NCI-H187 (cell line): ENCODE measurements at regions not wholly inside any gene's neighbourhood (a gene's known extent, or its start where the extent isn't known, plus 50 kb on each side); places are given as distances from the start of the nearest gene placed in this dataset.

ENCODE experiments used
- DNase-seq, 2 experiments: peaks; one replicate each; lab custom pipeline; 2025; lab: John Stamatoyannopoulos, UW

DNA sequence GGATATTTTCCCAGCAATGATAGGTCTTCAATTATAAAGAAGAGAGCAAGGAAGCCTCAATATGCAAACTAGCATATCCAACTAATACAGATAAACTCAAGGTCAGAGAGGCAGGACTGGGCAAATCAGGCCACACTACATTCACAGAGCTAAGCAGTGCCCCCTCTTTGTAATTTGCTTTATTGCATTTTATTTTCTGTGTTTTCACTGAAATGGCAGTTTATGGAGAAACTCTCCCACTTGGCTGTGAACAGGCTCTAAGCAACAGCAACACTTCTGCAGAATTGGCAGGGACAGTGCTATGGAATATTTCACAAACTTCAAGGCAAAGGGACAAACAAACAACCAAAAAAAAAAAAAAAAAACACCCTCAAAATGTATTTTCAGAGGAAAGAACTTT, 93.4 kb upstream of the SOD1 start:
- DNase-seq, result no peak

DNA sequence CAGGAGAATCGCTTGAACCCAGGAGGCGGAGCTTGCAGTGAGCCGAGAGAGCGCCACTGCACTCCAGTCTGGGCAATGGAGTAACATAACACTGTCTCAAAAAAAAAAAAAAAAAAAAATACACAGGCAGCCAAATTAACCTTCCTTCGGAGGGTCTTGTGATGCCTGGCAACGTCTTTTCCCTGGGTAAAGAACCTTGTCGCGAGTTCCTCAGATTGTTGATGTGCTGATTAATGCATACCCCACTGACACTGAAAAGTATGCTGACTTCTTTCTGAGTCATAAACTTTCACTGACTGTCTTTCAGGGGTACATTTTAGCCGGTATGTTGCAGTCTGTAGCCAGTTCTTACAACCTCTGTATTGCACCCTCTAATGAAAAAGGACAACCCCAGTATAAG, 95.1 kb upstream of the SOD1 start:
- DNase-seq, result no peak

DNA sequence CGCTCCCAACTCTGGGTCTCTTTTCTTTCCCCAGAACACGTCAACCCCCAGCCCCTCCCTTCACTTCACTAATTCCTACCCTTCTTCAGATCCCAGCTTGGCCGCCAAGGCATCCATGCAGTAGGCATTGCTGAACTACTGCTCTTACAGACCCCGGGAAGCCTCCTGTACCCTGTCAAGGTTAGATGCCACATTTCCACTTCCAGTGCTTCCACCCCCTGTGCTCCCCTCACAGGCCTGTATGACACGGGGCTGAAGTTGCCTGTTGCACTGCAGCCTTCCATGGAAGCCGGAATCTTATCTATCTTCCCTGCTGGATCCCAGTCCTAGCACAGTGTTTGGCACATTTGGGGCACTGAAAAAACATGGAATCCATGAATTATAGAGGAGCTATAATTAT, 99.0 kb upstream of the SOD1 start:
- no peak for DNase-seq

DNA sequence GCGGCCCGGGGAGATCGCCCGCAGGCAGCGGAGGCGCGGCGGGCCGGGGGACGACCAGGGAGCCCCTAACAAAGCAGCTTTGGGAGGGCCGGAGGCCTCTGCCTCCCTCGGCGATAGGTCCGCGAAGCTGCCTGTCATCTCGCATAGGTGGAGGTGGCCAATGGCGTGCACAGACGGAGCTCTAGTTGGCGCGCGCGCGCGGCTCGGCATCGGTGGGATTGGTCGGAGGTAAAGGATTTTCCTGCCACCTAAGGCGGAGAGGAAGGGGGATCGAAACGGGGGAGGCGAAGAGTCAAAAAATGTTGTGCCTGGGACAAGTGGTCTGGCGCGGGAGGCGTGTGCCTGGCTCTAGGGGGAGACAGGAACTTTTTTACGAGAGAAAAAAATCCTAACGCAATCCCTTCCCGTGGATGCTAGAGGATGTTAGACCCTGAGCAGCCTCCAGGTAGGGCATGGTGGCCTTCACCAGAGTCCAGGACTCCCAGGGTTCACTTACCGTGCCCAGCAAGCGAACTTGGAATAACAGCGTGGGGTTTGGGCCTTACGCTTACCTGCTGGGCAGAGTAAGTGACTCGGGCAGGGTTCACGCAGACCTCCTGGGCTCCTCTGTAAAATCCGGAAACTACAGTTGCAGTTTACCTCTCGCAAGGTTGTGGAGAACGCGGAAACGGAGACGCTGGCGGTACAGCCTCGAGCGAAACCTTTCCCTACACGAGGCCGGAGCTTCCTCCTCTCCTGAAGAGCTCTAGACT, 99.9 kb upstream of the SOD1 start:
- DNase-seq, result peak; percentile 96 to 98

DNA sequence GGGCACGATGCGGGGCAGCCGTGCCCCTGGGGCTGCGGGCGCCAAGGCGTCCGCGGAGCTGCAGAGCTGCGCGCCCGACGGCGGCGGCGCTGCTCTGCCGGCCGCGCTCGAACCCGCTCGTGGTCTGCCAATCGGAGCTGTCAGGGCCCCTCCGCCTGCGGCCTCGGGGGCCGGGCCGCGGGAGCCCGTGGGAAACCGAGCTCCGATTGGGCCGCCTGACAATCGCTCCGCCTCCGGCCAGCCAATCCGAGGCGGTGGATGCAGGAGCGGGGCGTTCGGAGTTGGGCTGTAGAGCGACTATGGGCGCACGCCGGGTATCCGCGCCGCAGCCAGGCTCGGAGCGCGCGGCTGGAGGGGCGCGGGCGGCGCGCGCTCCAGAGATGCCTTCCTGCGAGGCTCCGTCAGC, 100.5 kb upstream of the SOD1 start:
- DNase-seq, result peak; percentile 96

DNA sequence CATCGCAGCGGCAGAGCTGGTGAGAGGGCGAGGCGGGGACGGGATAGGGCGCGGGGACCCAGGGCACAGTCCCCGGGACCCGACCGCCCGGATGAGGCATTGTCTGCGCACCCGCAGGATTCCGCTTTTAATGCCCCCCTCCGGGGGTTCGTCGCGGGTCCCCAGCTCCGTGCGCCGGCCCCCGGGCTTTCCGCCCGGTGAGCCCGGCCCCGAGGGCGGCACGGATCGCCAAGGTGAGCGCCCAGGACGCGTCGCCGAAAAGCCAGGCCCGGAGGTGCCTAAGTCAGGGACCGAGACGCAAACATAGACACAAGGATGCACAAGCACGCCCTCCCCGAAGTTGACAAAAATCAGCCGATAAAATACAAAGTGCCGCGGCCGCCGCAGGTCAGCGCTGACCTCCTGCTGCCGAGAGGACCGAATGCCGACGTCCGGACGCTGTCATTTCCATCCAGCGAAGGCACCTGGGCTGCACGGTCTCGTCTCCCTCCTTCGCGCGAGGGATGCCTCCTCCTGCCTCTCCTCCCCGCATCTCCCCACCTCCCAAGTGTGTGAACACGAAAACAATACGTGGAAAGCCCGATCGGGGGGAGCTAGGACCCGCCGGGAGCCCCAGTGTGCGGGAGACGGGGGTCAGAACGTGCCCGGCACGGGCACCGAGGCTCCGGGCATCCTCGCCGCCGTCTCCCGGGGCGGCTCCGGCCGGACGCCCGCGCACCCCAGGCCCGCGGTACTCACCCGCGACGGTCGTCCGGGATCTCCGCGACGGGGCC, 101.1 kb upstream of the SOD1 start:
- peak; percentile 43 to 44 for DNase-seq

DNA sequence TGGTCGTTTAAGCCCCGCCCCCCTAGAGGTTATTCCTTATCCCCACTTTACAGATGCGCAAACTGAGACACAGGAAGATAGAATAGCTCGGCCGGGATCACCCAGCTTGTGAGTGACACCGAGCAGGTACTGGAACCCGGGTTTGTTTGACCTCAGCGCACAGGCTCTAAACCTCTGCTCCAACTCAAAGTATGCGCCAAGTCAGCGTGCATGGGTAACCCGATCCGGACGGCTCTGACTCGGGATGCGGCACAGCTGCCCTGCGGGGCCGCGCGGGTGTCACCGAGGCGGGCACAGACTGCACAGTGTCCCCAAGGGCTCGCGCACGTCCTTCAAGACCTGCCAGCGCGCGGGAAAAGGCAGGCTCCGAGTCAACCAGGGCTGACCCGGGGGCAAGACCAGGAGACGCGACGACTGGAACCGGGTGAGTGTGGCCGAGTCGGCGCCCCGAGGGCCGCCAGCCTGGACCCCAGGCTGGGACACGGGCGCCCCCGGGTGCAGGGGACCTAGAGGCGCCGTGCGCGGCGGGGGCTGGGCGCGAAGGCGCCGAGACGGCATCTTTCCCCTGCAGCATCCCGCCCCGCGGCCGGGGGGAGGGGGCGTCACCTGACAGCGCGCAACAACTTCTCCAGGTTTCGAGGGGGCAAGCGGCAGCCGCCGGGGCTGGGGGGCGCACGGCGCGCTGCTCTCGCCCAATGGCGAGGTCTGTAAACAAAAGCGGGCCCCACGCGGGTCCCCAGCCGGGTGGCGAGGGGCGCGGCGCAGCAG, 101.9 kb upstream of the SOD1 start:
- no peak for DNase-seq

DNA sequence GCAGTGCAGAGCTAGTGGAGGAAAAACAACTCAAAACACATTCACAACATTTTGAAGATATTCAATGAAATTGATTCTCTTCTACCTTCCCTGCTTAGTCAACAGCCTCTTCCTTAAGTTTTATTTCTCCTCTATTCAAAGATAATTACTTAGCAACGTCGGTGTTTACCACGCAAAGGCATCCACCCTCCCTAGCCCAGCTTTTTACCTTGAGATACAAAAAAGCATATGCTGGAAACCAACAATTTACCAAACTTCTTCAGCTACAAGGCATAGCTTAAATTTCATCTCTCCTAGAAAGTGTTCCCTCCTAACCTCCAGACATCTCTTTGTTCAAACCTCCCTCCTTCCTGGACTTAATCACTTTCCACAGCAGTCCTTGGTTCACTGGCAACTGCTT, 102.8 kb upstream of the SOD1 start:
- no peak for DNase-seq

DNA sequence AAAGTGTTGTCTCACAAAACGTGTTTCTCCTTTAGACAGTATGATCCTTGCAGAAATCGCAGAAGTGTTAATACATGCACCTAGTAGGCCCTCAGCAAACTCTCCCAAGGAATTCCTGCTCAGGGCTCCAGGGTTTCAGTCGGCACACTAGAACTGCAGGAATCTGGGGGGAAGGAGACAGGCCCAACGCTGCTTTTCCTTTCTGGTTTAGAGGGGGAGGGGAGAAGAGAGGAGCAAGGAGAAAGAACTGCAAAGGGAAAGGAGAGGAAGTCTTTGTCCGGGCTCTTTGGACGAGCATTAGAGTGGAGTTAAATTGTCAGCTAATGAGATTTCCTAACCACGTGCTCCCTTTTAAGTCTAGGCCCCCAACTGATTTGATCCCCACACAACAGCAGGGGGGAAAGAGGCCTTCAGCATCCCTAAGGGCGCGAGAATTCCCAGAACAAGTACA, 103.7 kb upstream of the SOD1 start:
- DNase-seq, result no peak

DNA sequence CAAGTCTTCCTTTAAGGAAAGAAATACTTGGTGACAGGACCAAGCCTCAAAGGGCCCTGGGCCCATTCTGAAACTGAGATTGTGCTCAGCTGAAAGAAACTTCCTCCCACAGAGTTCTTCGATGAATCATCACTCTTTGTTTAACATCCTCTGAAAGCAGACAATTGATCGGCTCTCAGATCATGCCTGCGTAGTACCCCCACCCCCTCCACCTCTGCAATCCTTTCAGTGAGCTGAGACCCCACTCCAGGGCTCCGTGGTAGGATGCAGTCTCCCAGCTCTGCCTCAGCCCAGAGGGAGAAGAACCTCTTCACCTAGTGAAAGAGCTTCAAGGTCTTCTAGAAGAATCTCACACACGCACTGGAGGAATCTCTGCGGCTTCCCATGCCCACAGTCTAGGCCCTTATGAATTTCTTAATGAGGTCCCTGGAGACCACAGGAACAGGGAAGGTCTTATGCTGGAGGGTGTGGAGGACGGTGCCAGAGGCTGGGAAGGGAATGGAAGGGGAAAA, 104.9 kb upstream of the SOD1 start:
- no peak for DNase-seq

DNA sequence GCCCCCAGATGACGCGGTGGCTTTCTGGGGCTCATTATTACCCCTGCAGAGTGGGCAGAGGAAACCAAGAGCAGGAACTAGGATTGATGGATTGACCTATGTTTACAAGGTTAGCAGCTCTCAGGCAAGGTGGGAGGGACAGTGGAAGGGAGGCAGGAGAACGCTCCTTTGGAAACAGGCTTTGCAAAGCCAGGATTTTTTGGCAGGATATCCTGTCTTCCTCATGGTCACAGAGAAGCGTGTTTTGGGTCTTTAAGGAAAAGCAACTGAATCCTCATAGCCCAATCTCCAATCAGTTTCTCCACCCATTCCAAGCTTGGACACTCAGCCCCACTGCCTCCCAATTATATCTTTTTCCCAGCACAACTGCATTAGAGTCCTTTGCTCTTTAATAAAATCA, 105.6 kb upstream of the SOD1 start:
- DNase-seq, result no peak

DNA sequence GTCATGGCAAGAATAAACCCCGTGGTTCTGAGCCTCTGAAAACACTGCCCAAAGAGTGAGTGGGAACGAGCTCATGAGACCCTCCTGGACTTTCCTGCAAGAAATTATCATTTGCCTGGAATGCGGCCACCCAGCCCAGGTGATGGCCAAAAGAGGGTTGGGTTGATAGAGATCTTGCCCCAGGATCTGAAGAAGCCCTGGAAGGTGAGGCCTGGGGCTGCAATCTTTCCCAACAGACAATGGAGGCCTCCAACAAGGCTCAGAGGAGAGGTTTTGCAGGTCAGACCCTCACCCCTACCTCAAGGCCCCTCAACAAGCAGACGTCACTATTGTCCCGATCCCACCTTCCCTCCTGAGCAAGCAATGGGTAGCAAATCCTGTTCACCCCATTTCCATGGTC, 106.0 kb upstream of the SOD1 start:
- no peak for DNase-seq

DNA sequence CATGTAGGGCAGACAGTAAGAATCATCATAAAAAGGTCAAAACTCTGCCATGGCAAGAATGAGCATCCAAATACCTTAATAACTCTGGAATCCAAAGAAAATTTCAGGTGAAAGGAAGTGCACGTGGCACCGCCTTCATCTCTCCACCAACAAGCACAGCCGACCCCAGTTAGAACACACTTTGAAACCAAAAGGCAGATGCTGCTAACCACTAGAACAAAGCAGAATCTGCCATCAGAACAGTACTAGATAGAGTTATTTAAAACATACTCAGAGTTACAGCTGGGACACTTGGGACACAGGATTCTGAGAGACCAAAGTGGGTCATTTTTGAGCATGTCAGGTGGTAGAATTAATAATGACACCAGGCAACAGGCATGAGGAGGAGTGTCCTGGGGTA, 106.7 kb upstream of the SOD1 start:
- no peak for DNase-seq

DNA sequence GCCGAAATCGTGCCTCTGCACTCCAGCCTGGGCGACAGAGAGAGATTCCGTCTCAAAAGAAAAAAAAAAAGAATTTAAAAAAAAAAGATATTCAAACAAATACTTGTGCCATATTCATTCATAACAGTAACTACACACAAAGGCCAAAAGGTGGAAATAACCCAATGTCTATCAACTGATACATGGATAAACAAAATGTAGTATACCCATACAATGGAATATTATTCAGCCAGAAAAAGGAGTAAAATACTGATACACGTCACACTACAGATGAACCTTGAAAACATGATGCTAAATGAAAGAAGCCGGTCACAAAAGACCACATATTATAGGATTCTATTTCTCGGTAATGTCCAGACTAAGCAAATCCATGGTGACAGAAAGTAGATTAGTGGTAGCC, 109.4 kb upstream of the SOD1 start:
- no peak for DNase-seq

DNA sequence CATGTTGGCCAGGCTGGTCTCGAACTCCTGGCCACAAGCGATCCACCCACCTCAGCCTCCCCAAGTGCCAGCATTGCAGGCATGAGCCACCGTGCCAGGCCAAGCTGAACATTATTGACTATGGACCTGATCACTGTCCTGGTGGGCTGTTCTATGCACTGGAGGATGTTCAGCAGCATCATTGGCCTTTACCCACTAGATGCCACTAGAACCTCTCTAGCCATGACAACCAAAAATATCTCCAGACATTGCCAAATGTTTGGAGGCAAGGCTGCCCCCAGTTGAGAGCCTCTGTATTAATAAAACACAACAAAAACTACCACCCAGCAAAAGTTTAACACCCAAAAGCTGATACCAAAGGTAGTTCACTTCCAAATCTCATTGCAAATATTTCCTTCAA, 110.8 kb upstream of the SOD1 start:
- no peak for DNase-seq

DNA sequence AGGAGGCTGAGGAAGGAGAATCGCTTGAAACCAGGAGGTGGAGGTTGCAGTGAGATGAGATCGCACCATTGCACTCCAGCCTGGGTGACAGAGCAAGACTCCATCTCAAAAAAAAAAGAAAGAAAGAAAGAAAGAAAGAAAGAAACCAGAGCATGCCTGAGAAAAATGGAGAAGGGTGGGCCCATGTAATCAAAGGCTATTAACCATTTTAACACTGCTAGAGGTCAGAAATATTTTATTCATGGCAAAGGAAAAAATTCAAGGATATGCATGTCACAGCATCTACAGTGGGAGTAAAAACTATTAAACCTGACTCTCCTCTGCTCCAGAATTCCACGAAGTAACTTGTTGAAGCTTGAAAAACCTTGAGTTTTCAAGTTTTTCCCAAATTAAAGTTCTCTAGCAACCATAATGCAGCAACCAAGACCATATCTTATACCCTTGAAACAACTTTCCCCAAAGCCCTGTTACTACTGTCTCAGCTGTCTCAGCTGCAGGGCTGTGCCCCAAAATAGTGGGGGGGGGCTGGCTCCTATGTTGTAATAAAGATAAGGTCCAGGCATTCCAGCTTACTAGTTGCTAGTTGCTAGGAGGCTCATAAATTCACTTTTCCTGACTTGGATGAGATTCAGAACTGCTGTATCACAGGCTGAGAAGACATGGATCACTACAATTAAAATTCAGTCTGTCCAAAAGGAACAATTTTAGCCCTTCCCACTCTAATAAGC, 112.9 kb upstream of the SOD1 start:
- DNase-seq, result no peak

DNA sequence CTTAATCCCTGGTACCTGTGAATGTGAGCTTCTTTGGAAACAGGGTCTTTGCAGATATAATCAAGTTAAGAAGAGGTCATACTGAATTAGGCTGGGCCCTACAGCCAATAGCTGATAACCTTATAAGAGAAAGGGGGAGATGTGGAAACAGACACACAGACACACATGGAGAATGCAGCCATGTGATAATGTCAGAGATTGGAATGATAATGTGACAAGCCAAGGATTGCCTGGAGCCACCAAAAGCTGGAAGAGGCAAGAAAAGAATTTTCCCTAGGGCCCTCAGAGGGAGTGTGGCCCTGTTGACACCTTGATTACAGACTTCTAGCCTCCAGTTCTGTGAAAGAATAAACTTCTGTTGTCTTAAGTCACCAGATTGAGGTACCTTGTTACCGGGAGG, 114.5 kb upstream of the SOD1 start:
- DNase-seq, result no peak

DNA sequence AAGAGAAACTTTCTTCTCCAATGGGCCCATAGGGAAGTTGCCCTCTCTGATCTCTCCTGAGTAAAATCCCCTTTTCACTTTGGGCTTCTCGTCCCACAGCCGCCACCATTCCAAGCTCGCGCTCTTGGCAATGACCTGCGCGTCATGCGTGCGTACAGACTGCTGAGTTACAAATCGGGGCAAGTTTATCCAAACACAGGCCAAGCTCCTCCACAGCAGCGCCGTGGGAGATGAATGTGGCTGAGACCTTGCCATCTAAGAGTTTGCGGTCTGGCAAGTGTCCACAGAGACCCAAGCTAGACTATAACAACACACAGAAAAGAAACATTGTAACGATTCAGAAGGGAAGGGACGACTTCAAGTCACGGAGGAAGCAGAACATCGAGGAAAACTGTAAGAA, 116.3 kb upstream of the SOD1 start:
- DNase-seq, result no peak

DNA sequence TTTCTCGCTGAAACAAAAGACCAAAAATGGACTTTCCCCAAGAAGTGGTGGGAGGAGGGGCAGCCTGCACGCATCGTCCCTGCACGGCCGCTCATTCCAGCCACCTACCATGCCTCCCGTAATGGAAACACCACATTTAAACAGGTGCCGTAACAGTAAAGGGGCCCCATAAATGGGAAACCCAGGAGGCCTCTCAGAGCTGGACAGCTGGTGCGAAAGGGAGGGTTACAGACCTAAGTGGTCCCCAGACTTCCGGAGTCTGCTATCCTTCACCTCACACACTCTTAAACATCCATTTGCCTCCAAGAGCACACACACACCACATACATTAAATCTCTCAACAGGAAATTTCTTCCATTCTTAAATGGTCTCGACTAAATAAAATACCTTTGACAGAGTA, 120.7 kb upstream of the SOD1 start:
- DNase-seq, result peak; percentile 33 to 48

DNA sequence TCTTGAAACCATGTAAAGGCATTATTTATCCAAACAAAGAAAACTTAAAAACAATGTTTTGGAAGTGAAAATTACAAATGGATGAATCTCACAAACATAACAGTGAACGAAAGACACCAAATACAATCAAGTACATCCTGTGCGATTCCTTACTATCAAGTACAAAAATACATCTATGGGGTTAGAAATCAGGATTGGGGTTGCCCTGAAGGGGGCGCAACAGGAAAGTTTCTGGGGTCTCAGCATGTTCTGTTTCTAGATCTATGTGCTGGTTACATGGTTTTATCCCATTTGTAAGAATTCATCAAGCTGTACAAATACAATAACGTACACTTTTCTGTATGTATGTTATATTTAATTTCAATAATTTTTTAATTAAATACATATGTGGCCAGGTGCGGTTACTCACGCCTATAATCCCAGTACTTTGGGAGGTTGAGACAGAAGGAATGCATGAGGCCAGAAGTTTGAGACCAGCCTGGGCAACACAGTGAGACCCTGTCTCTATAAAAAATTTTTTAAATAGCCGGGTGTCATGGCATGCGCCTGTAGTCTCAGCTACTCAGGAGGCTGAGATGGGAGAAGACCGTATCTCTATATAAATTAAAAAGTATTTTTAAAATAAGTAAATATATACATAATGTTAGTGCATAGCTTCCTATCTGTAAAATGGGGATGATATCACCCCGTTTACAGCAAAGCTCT, 121.5 kb upstream of the SOD1 start:
- no peak for DNase-seq

DNA sequence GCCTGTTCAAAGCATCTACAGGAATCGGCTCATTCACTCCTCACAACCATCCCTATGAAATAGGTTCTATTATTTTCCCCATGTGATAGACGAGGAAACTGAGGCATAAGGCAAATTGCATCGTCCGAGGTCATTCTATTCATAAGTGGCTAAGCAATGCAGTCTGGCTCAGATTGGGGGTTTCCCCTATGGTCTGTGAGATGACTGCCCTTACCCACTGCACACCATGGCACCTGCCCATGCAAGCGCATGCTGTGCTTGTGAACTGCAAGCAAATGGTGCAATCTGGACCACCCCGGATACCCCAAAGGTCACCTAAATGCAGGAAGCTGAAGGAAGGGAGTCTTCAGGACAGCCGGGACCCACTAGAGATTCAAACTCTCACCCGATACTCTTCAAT, 123.4 kb upstream of the SOD1 start:
- no peak for DNase-seq
